ENCODE measurements at regions not wholly inside any gene's neighbourhood (a gene's known extent, or its start where the extent isn't known, plus 50 kb on each side); places are given as distances from the start of the nearest gene placed in this dataset.

- Histone ChIP-seq H3K36me3 (ENCODE audit: control insufficient read depth, insufficient read depth, low read length) (no peaks in the 10 kb centered on the region), H3K79me2 (ENCODE audit: control insufficient read depth, insufficient read depth, low read length) (no peaks in the 10 kb centered on the region), H2AFZ (ENCODE audit: low read depth, low read length) (no peak overlapping the region), H3K27me3 (ENCODE audit: control insufficient read depth in 2 of 2, insufficient read depth in 2 of 2, low read length in 2 of 2) (peaks cover 39 to 57% of the 10 kb centered on the region in 2 experiments; a peak in 4 of 5 replicates), H3K9ac (ENCODE audit: insufficient read depth in 1 of 2, low read depth in 2 of 2, low read length in 2 of 2) (no peak overlapping the region), H3K9me3 (replicated peaks; ENCODE audit: control insufficient read depth, insufficient read depth, low read depth, low read length) (no peaks in the 10 kb centered on the region), H4K20me1 (replicated peaks; ENCODE audit: control insufficient read depth, insufficient read depth, low read length) (0 out of 2 replicates have a peak, but pooled peaks cover 4% of the 10 kb centered on the region), H3K27ac (ENCODE audit: extremely low read depth, low read depth, low read length) (no peak overlapping the region), H3K9me1 (ENCODE audit: control insufficient read depth, insufficient read depth, low read length) (no peaks in the 10 kb centered on the region), H3K4me2 (ENCODE audit: insufficient read depth, low read length) (no peak overlapping the region), H3K4me3 (no peak overlapping the region), H3K4me1 (replicated peaks in 1 of 2; ENCODE audit: control insufficient read depth in 2 of 2, insufficient read depth in 2 of 2, low read length in 2 of 2) (no peaks in the 10 kb centered on the region)
- POLR2A ChIA-PET = no interaction called here
- FAIRE-seq (no peak), DNase-seq (ENCODE audit: extremely low read depth in 1 of 4, low spot score in 3 of 4) (no peak), ATAC-seq (no peak)
- no TSS peak for BruUV-seq (replicated peaks)
- in situ Hi-C loops (cut with MboI) = no loop called here
- CTCF ChIA-PET (ENCODE audit: low intra/inter-chr PET ratio) = no interaction called here
- intact Hi-C loops (cut with micrococcal nuclease) = no loop called here
- under 1% methylated on average over 10 of the region's 10 CpGs for WGBS (ENCODE audit: insufficient coverage, low coverage, missing lambda C conversion rate)
- TF ChIP-seq ZNF140 (CRISPR knock-in tag; IDR thresholded peaks at IDR 0.05) (no peak), KLF16 (IDR thresholded peaks at IDR 0.05) (no peak), MEF2D (tag; conservative IDR thresholded peaks at IDR 0.05; ENCODE audit: low read depth) (no peak), ETV6 (IDR thresholded peaks at IDR 0.05; ENCODE audit: borderline replicate concordance in 1 of 2, low read depth in 2 of 2, low read length in 1 of 2) (no peak), ETV6 (CRISPR knock-in tag; IDR thresholded peaks at IDR 0.05; ENCODE audit: borderline replicate concordance) (no peak), MEIS2 (IDR thresholded peaks at IDR 0.05; ENCODE audit: partially characterized antibody) (no peak), ZNF407 (IDR thresholded peaks at IDR 0.05; ENCODE audit: low read depth) (no peak), CLOCK (CRISPR knock-in tag; IDR thresholded peaks at IDR 0.05; ENCODE audit: borderline replicate concordance) (no peak), HNRNPUL1 (IDR thresholded peaks at IDR 0.05; ENCODE audit: low read length) (no peak), MITF (IDR thresholded peaks at IDR 0.05) (no peak), ELF2 (CRISPR knock-in tag; IDR thresholded peaks at IDR 0.05) (no peak)
Observed at GRCh38 chr15:79192462-79193036, 90.0 kb upstream of the ANKRD34C start.
